CD14-positive monocyte (primary cell): ENCODE measurements at regions not wholly inside any gene's neighbourhood (a gene's known extent, or its start where the extent isn't known, plus 50 kb on each side); places are given as distances from the start of the nearest gene placed in this dataset.

Experiments used
- DNase-seq, 3 donors: peaks; one replicate each; pipeline ENCODE4 v3.0.0-alpha.2; 2011 to 2022
- H2AFZ ChIP-seq: 2 replicates; pipeline ENCODE4 v1.6.0; 2012; ENCODE audit warnings: mild to moderate bottlenecking, low read depth, low read length, inconsistent platforms; ENCODE audit not compliant: insufficient read depth, poor library complexity, severe bottlenecking
- H3K27ac ChIP-seq, 2 donors: 1 replicate in 1 of 2; 2 replicates in 1 of 2; pipeline ENCODE4 v1.5.1; 2012 to 2013; ENCODE audit warnings: low read length in 2 of 2, control low read depth in 1 of 2, inconsistent platforms in 1 of 2, low read depth in 1 of 2, mild to moderate bottlenecking in 1 of 2
- H3K27me3 ChIP-seq, 2 donors: one replicate each; pipeline versions ENCODE4 v1.6.0 to v1.6.1; 2011 to 2013; ENCODE audit warnings: low read length in 2 of 2; ENCODE audit not compliant: control insufficient read depth in 2 of 2, insufficient read depth in 2 of 2
- H3K36me3 ChIP-seq, 2 donors: replicated peaks in 1 of 2; 1 replicate in 1 of 2; 2 replicates in 1 of 2; pipeline versions ENCODE4 v1.5.1 to v1.6.1; 2012 to 2013; ENCODE audit warnings: low read length in 2 of 2, control low read depth in 1 of 2, inconsistent platforms in 1 of 2, mild to moderate bottlenecking in 1 of 2; ENCODE audit not compliant: insufficient read depth in 2 of 2, control insufficient read depth in 1 of 2
- H3K4me1 ChIP-seq, 2 donors: 1 replicate in 1 of 2; 2 replicates in 1 of 2; pipeline versions ENCODE4 v1.5.1 to v1.6.1; 2012 to 2013; ENCODE audit warnings: low read length in 2 of 2, control low read depth in 1 of 2, inconsistent platforms in 1 of 2, mild to moderate bottlenecking in 1 of 2, moderate library complexity in 1 of 2; ENCODE audit not compliant: insufficient read depth in 2 of 2, control insufficient read depth in 1 of 2
- H3K4me2 ChIP-seq: replicated peaks from 2 replicates; pipeline ENCODE3; 2012; ENCODE audit warnings: low read length, moderate library complexity, mild to moderate bottlenecking; ENCODE audit not compliant: poor library complexity, severe bottlenecking; ENCODE audit errors: extremely low read depth
- H3K4me3 ChIP-seq, 3 experiments: fragments of 200-600 bp in 1 of 3; sonication (generic) in 1 of 3; replicated peaks in 1 of 3; 1 replicate in 2 of 3; 2 replicates in 1 of 3; pipeline ENCODE4 v1.5.1; 2011 to 2013; ENCODE audit warnings: low read length in 3 of 3, mild to moderate bottlenecking in 3 of 3, control low read depth in 2 of 3, low read depth in 2 of 3, inconsistent platforms in 1 of 3, moderate library complexity in 1 of 3
- H3K79me2 ChIP-seq: 2 replicates; pipeline ENCODE4 v1.6.0; 2012; ENCODE audit warnings: mild to moderate bottlenecking, control low read depth, inconsistent platforms, low read length, moderate library complexity; ENCODE audit not compliant: insufficient read depth
- H3K9ac ChIP-seq: 2 replicates; pipeline ENCODE4 v1.6.0; 2017; ENCODE audit warnings: low read length, mild to moderate bottlenecking; ENCODE audit not compliant: insufficient read depth, poor library complexity, severe bottlenecking
- H3K9me3 ChIP-seq, 2 donors: replicated peaks in 1 of 2; 1 replicate in 1 of 2; 2 replicates in 1 of 2; pipeline versions ENCODE4 v1.5.1 to v1.6.1; 2012 to 2013; ENCODE audit warnings: low read length in 2 of 2, control low read depth in 1 of 2; ENCODE audit not compliant: control insufficient read depth in 1 of 2, insufficient read depth in 1 of 2
- H4K20me1 ChIP-seq: 2 replicates; pipeline ENCODE4 v1.6.0; 2012; ENCODE audit warnings: mild to moderate bottlenecking, low read length, control low read depth, moderate library complexity; ENCODE audit not compliant: insufficient read depth
- H3K27ac Mint-ChIP-seq, 7 donors: one replicate each; pipeline ENCODE4 v1.8.0; 2020; ENCODE audit warnings: mild to moderate bottlenecking in 7 of 7, mixed read lengths in 7 of 7, moderate library complexity in 6 of 7, inconsistent platforms in 2 of 7
- H3K27me3 Mint-ChIP-seq, 3 donors: one replicate each; pipeline ENCODE4 v1.8.0; 2021 to 2022; ENCODE audit warnings: low read depth in 3 of 3, mild to moderate bottlenecking in 3 of 3, mixed read lengths in 3 of 3, moderate library complexity in 3 of 3, inconsistent platforms in 1 of 3
- H3K36me3 Mint-ChIP-seq, 2 donors: one replicate each; pipeline ENCODE4 v1.8.0; 2020; ENCODE audit warnings: mixed read lengths in 2 of 2, inconsistent platforms in 1 of 2, mild to moderate bottlenecking in 1 of 2
- H3K4me1 Mint-ChIP-seq: one replicate; pipeline ENCODE4 v1.8.0; 2020; ENCODE audit warnings: mild to moderate bottlenecking, mixed read lengths
- H3K4me3 Mint-ChIP-seq, 2 donors: one replicate each; pipeline ENCODE4 v1.8.0; 2020; ENCODE audit warnings: mild to moderate bottlenecking in 2 of 2, mixed read lengths in 2 of 2, moderate library complexity in 1 of 2
- H3K9me3 Mint-ChIP-seq, 7 donors: one replicate each; pipeline ENCODE4 v1.8.0; 2020 to 2022; ENCODE audit warnings: mixed read lengths in 7 of 7, mild to moderate bottlenecking in 6 of 7, moderate library complexity in 6 of 7, inconsistent platforms in 2 of 7
- WGBS: methylation state at CpG from one replicate; pipeline ENCODE4 v1.1.5; 2013; ENCODE audit warnings: missing lambda C conversion rate; ENCODE audit not compliant: insufficient coverage; 5-methylcytosine and 5-hydroxymethylcytosine counted together
- intact Hi-C, 2 donors: fragments of 100-400 bp; cut with micrococcal nuclease; formaldehyde crosslinking; loops; one replicate each; pipeline versions ENCODE4 v1.15.0 to v1.15.1; 2023
- TF ChIP-seq, protein P1 (sequence below): fragments of 200-600 bp; IDR thresholded peaks from one replicate; pipeline ENCODE4 v1.8.0; 2022; ENCODE audit warnings: antibody characterized with exemption, mild to moderate bottlenecking

GRCh38 chr1:238419209-238419608, 528.5 kb upstream of the ZP4 start:
- Histone ChIP-seq H3K27ac (no peak overlapping the region), H3K79me2 (no peaks in the 10 kb centered on the region), H3K27me3 (no peaks in the 10 kb centered on the region), H3K4me1 (no peaks in the 10 kb centered on the region), H4K20me1 (no peaks in the 10 kb centered on the region), H3K4me3 (no peak overlapping the region), H3K36me3 (no peaks in the 10 kb centered on the region), H2AFZ (no peak overlapping the region), H3K9ac (no peak overlapping the region), H3K9me3 (no peaks in the 10 kb centered on the region), H3K4me2 (no peak overlapping the region)
- H3K4me1 Mint-ChIP-seq = no peaks in the 10 kb centered on the region
- H3K27me3 Mint-ChIP-seq = no peaks in the 10 kb centered on the region
- no peak for DNase-seq
- TF ChIP-seq, protein P1, sequence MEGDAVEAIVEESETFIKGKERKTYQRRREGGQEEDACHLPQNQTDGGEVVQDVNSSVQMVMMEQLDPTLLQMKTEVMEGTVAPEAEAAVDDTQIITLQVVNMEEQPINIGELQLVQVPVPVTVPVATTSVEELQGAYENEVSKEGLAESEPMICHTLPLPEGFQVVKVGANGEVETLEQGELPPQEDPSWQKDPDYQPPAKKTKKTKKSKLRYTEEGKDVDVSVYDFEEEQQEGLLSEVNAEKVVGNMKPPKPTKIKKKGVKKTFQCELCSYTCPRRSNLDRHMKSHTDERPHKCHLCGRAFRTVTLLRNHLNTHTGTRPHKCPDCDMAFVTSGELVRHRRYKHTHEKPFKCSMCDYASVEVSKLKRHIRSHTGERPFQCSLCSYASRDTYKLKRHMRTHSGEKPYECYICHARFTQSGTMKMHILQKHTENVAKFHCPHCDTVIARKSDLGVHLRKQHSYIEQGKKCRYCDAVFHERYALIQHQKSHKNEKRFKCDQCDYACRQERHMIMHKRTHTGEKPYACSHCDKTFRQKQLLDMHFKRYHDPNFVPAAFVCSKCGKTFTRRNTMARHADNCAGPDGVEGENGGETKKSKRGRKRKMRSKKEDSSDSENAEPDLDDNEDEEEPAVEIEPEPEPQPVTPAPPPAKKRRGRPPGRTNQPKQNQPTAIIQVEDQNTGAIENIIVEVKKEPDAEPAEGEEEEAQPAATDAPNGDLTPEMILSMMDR = no peak
- no peak overlapping the region for H3K27ac Mint-ChIP-seq
- H3K36me3 Mint-ChIP-seq = no peaks in the 10 kb centered on the region
- H3K4me3 Mint-ChIP-seq = no peak overlapping the region
- 100% methylated on average over 1 of the region's 3 CpGs for WGBS
- intact Hi-C loops = no loop called here
- H3K9me3 Mint-ChIP-seq = peaks cover 0 to 5% (median 3%) of the 10 kb centered on the region in 7 donors

DNA sequence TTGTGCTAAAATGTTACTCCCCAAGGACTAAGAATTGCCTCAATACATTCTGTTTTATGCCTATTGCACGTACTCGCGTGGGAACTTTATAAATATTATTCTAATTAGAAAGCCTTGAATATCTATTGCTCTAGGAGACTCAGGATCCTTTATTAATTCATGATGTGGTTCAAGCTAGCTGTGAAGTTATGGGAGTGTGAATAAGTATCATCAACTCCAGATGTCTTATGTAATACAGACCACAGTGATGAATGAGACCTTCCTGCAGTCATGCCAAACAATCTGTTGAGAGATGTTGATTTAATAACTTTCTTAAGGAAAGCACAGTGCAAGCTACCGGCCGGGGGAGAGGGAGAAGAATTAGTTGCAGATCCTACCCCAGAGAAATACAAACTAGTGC, 519.2 kb upstream of the ZP4 start:
- no peak overlapping the region for H3K9ac ChIP-seq
- Mint-ChIP-seq H3K36me3 (no peaks in the 10 kb centered on the region), H3K4me1 (no peaks in the 10 kb centered on the region), H3K9me3 (peaks cover 0 to 8% (median 3%) of the 10 kb centered on the region in 7 donors), H3K27me3 (peaks cover 0 to 3% (median 0%) of the 10 kb centered on the region in 3 donors), H3K27ac (no peak overlapping the region), H3K4me3 (no peak overlapping the region)
- no peaks in the 10 kb centered on the region for H3K79me2 ChIP-seq
- no peaks in the 10 kb centered on the region for H3K27me3 ChIP-seq
- H3K4me1 ChIP-seq = no peaks in the 10 kb centered on the region
- no peak overlapping the region for H3K4me3 ChIP-seq
- intact Hi-C loops = no loop called here
- TF ChIP-seq, protein P1 = no peak
- H3K27ac ChIP-seq = no peak overlapping the region
- H2AFZ ChIP-seq = no peak overlapping the region
- no peak for DNase-seq
- H3K4me2 ChIP-seq = no peak overlapping the region
- H3K36me3 ChIP-seq = no peaks in the 10 kb centered on the region
- no CpG with 5 or more reads among the region's 5 CpGs for WGBS
- H3K9me3 ChIP-seq = peaks cover 0 to 3% of the 10 kb centered on the region in 2 donors
- no peaks in the 10 kb centered on the region for H4K20me1 ChIP-seq
